ENCODE measurements at regions not wholly inside any gene's neighbourhood (a gene's known extent, or its start where the extent isn't known, plus 50 kb on each side); places are given as distances from the start of the nearest gene placed in this dataset.
A peak's percentile ranks its signal among the peaks of the same experiment; 100 is the strongest.

DNA sequence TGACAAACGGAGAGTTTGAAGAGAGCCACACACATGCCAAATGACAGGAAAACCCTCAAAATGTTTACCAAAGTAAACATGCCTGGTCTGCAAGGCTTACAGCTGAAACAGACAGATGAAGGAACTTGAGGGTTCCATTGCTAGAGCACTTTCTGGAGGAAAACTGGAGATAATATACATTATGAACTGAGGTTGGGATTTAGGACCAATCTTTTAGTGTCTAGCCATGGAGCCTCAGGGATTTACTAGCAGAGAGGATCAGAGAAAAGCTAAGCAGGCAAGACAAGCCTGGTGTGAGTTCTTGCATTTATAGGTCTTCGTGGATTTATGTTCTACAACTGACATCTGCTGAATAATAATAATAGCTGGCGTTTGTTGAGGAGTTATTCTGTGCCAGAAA is 205.3 kb downstream of the AEBP2 start:
- H3K23ac ChIP-seq (ENCODE audit: low read depth, low read length) = no peak overlapping the region
- BruUV-seq (replicated peaks) = no TSS peak
- CTCF ChIA-PET = no interaction called here
- peaks cover 12% of the 10 kb centered on the region for H3K9me3 ChIP-seq (ENCODE audit: control insufficient read depth, insufficient read depth, low read length)
- no peak overlapping the region for H2AFZ ChIP-seq (replicated peaks; ENCODE audit: low read length, poor library complexity)
- H3K4ac ChIP-seq (ENCODE audit: low read depth, low read length) = no peak overlapping the region
- H3K9me1 ChIP-seq (ENCODE audit: insufficient read depth, low read length) = no peaks in the 10 kb centered on the region
- no peak overlapping the region; the same call in 1 of the 2 replicates for H4K91ac ChIP-seq (ENCODE audit: insufficient read depth, low read depth, low read length)
- H3K4me2 ChIP-seq (ENCODE audit: low read depth, low read length) = no peak overlapping the region
- in situ Hi-C loops (cut with MboI; ENCODE audit: low sequenced_read_pairs) = loop anchor here (10.0 kb wide), 1 partner anchor 280 kb away; no protein-coding TSS in a partner anchor
- no peak for DNase-seq
- no peak for TF ChIP-seq CEBPB (IDR thresholded peaks at IDR 0.05; ENCODE audit: low read depth, low read length)
- no peak for TF ChIP-seq RFX5 (IDR thresholded peaks at IDR 0.05; ENCODE audit: low read depth, low read length)
- TF ChIP-seq, protein P1, sequence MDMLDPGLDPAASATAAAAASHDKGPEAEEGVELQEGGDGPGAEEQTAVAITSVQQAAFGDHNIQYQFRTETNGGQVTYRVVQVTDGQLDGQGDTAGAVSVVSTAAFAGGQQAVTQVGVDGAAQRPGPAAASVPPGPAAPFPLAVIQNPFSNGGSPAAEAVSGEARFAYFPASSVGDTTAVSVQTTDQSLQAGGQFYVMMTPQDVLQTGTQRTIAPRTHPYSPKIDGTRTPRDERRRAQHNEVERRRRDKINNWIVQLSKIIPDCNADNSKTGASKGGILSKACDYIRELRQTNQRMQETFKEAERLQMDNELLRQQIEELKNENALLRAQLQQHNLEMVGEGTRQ (IDR thresholded peaks at IDR 0.05; ENCODE audit: low read depth, low read length) = no peak
- no peak for TF ChIP-seq MAZ (IDR thresholded peaks at IDR 0.05; ENCODE audit: borderline replicate concordance, low read depth, low read length)
- TF ChIP-seq, protein P2, sequence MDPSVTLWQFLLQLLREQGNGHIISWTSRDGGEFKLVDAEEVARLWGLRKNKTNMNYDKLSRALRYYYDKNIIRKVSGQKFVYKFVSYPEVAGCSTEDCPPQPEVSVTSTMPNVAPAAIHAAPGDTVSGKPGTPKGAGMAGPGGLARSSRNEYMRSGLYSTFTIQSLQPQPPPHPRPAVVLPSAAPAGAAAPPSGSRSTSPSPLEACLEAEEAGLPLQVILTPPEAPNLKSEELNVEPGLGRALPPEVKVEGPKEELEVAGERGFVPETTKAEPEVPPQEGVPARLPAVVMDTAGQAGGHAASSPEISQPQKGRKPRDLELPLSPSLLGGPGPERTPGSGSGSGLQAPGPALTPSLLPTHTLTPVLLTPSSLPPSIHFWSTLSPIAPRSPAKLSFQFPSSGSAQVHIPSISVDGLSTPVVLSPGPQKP (IDR thresholded peaks at IDR 0.05; ENCODE audit: borderline replicate concordance, low read depth, low read length) = no peak
- TF ChIP-seq RCOR1 (IDR thresholded peaks at IDR 0.05; ENCODE audit: insufficient replicate concordance, low read length) = no peak
- no peak for TF ChIP-seq NFE2L2 (IDR thresholded peaks at IDR 0.05; ENCODE audit: low read depth, low read length)
- no peak for TF ChIP-seq CHD1 (IDR thresholded peaks at IDR 0.05; ENCODE audit: low read depth, low read length)
- no peak for TF ChIP-seq MXI1 (IDR thresholded peaks at IDR 0.05; ENCODE audit: borderline replicate concordance, low read depth, low read length)
- TF ChIP-seq RAD21 (IDR thresholded peaks at IDR 0.05; ENCODE audit: low read length) = no peak
- no peak for TF ChIP-seq SMC3 (IDR thresholded peaks at IDR 0.05; ENCODE audit: low read depth, low read length)
- TF ChIP-seq POLR2A (IDR thresholded peaks at IDR 0.05; ENCODE audit: low read depth, low read length) = no peak
- TF ChIP-seq, protein P3, sequence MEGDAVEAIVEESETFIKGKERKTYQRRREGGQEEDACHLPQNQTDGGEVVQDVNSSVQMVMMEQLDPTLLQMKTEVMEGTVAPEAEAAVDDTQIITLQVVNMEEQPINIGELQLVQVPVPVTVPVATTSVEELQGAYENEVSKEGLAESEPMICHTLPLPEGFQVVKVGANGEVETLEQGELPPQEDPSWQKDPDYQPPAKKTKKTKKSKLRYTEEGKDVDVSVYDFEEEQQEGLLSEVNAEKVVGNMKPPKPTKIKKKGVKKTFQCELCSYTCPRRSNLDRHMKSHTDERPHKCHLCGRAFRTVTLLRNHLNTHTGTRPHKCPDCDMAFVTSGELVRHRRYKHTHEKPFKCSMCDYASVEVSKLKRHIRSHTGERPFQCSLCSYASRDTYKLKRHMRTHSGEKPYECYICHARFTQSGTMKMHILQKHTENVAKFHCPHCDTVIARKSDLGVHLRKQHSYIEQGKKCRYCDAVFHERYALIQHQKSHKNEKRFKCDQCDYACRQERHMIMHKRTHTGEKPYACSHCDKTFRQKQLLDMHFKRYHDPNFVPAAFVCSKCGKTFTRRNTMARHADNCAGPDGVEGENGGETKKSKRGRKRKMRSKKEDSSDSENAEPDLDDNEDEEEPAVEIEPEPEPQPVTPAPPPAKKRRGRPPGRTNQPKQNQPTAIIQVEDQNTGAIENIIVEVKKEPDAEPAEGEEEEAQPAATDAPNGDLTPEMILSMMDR (conservative IDR thresholded peaks at IDR 0.05; ENCODE audit: low read depth, low read length) = no peak
- no peak for TF ChIP-seq FOS (IDR thresholded peaks at IDR 0.05; ENCODE audit: low read depth, low read length)
- TF ChIP-seq MAFK (IDR thresholded peaks at IDR 0.05; ENCODE audit: low read depth, low read length) = no peak
- no peak for TF ChIP-seq BHLHE40 (IDR thresholded peaks at IDR 0.05; ENCODE audit: low read depth, low read length)
- no peak for ATAC-seq (ENCODE audit: low read depth)
- H3K4me3 ChIP-seq (ENCODE audit: insufficient read depth, low read depth, low read length) = no peak overlapping the region
- peak overlapping the region; percentile 5; the same call in 1 of the 2 replicates for H2BK20ac ChIP-seq (ENCODE audit: low read depth, low read length)
- intact Hi-C loops (cut with micrococcal nuclease) = loop anchor here (5.0 kb wide), 1 partner anchor 137 kb away; no protein-coding TSS in a partner anchor
- H3K14ac ChIP-seq (replicated peaks; ENCODE audit: low read depth, low read length) = no peak overlapping the region
- dilution Hi-C loops (cut with HindIII; ENCODE audit: low sequenced_read_pairs, unreplicated experiment) = no loop called here
- no CpG with 5 or more reads among the region's 3 CpGs for WGBS, 2 experiments (ENCODE audit: extremely low coverage in 2 of 2, insufficient read length in 1 of 2)
- H3K9ac ChIP-seq (ENCODE audit: low read depth, low read length) = no peak overlapping the region
- no peak overlapping the region for H2AK5ac ChIP-seq (ENCODE audit: low read depth, low read length)
- H3K56ac ChIP-seq (ENCODE audit: extremely low read depth, insufficient read depth, low read length) = no peak overlapping the region
- no peaks in the 10 kb centered on the region for H3K36me3 ChIP-seq (ENCODE audit: control insufficient read depth, insufficient read depth, low read length)
- peak overlapping the region; percentile 21 for H2BK5ac ChIP-seq (ENCODE audit: low read depth, low read length, poor library complexity, severe bottlenecking)
- H4K5ac ChIP-seq (ENCODE audit: low read depth, low read length) = peak overlapping the region; percentile 76; the same call in 1 of the 2 replicates
- no peak overlapping the region for H2AK9ac ChIP-seq (replicated peaks; ENCODE audit: low read depth, low read length, poor library complexity)
- POLR2A ChIA-PET (ENCODE audit: unreplicated experiment) = no interaction called here
- peaks cover 5% of the 10 kb centered on the region; the same call in 1 of the 2 replicates for H3K4me1 ChIP-seq (ENCODE audit: control insufficient read depth, insufficient read depth, low read length)
- H3K18ac ChIP-seq (ENCODE audit: low read depth, low read length) = peak overlapping the region; percentile 20; the same call in 1 of the 2 replicates
- H3K27me3 ChIP-seq (ENCODE audit: control insufficient read depth, insufficient read depth, low read length) = no peaks in the 10 kb centered on the region
- H2BK15ac ChIP-seq (ENCODE audit: low read depth, low read length) = no peak overlapping the region
- H4K8ac ChIP-seq (ENCODE audit: low read depth in 2 of 2, low read length in 2 of 2) = no peak overlapping the region
- no peaks in the 10 kb centered on the region for H4K20me1 ChIP-seq (ENCODE audit: insufficient read depth, low read length)
- no peak overlapping the region for H3K27ac ChIP-seq (ENCODE audit: insufficient read depth, low read length)
- H2BK120ac ChIP-seq (ENCODE audit: low read depth, low read length) = no peak overlapping the region
- H3K79me1 ChIP-seq (ENCODE audit: low read depth in 1 of 2, low read length in 2 of 2) = no peaks in the 10 kb centered on the region
